ENCODE measurements at regions not wholly inside any gene's neighbourhood (a gene's known extent, or its start where the extent isn't known, plus 50 kb on each side); places are given as distances from the start of the nearest gene placed in this dataset.

GRCh38 chr2:58299123-58299522 is 58.0 kb upstream of the FANCL start:
- H4K5ac ChIP-seq (ENCODE audit: insufficient read length, low read depth, low read length): no peak overlapping the region

More at GRCh38 chr2:58299123-58299522, 58.0 kb upstream of the FANCL start:
- ChIA-PET CTCF (ENCODE audit: partially characterized antibody) (no interaction called here), POLR2A (ENCODE audit: partially characterized antibody) (no interaction called here)
- no peak overlapping the region for H3K4me2 ChIP-seq (ENCODE audit: insufficient read depth in 1 of 2, low read depth in 2 of 2, low read length in 2 of 2)
- H2BK120ac ChIP-seq (replicated peaks; ENCODE audit: low read depth, low read length): no peak overlapping the region
- no peak overlapping the region for H3K18ac ChIP-seq (ENCODE audit: extremely low read depth, low read length)
- H3K9ac ChIP-seq (replicated peaks in 1 of 4; ENCODE audit: extremely low read depth in 1 of 4, low read depth in 3 of 4, low read length in 3 of 4): no peak overlapping the region
- no peaks in the 10 kb centered on the region for H3K4me1 ChIP-seq (replicated peaks in 1 of 4; ENCODE audit: control insufficient read depth in 3 of 4, insufficient read depth in 4 of 4, low read length in 3 of 4)
- H3K79me2 ChIP-seq (ENCODE audit: control insufficient read depth in 1 of 2, insufficient read depth in 2 of 2, low read length in 2 of 2): no peaks in the 10 kb centered on the region
- no peaks in the 10 kb centered on the region for H3K27me3 ChIP-seq (replicated peaks in 1 of 4; ENCODE audit: control insufficient read depth in 3 of 4, extremely low read depth in 1 of 4, insufficient read depth in 3 of 4, low read length in 3 of 4)
- FAIRE-seq: no peak
- H4K91ac ChIP-seq (replicated peaks; ENCODE audit: insufficient read length, low read length): no peak overlapping the region
- DNase-seq (ENCODE audit: low read depth in 1 of 2, low spot score in 2 of 2): no peak
- H2AK5ac ChIP-seq (ENCODE audit: low read depth, low read length): no peak overlapping the region
- H2BK20ac ChIP-seq (ENCODE audit: low read length): no peak overlapping the region
- no peak overlapping the region for H4K8ac ChIP-seq (ENCODE audit: extremely low read depth, insufficient read depth, low read length)
- no peak overlapping the region for H2AFZ ChIP-seq (ENCODE audit: low read length)
- H2BK15ac ChIP-seq (ENCODE audit: low read length): no peak overlapping the region
- no peak overlapping the region for H3K56ac ChIP-seq (replicated peaks; ENCODE audit: insufficient read length, low read depth, low read length)
- no peaks in the 10 kb centered on the region for H3K9me3 ChIP-seq (ENCODE audit: insufficient read depth in 2 of 2, low read depth in 1 of 2, low read length in 1 of 2)
- no peak for TF ChIP-seq TAF1 (IDR thresholded peaks at IDR 0.05; ENCODE audit: low read depth, low read length)
- no peak for TF ChIP-seq CBX5 (IDR thresholded peaks at IDR 0.05; ENCODE audit: low read depth, low read length)
- no peak for TF ChIP-seq POU5F1 (IDR thresholded peaks at IDR 0.05; ENCODE audit: low read depth, low read length)
- no peak for TF ChIP-seq CBX8 (IDR thresholded peaks at IDR 0.05; ENCODE audit: borderline replicate concordance, low read depth, low read length)
- TF ChIP-seq SP2 (IDR thresholded peaks at IDR 0.05; ENCODE audit: low read length): no peak
- TF ChIP-seq RNF2 (IDR thresholded peaks at IDR 0.05; ENCODE audit: borderline replicate concordance, low read depth, low read length, missing control alignments, poor library complexity, severe bottlenecking): no peak
- TF ChIP-seq PHF8 (conservative IDR thresholded peaks at IDR 0.05; ENCODE audit: low read depth, low read length): no peak
- no peak for TF ChIP-seq JUND (IDR thresholded peaks at IDR 0.05; ENCODE audit: low read length)
- no peak for TF ChIP-seq NRF1 (IDR thresholded peaks at IDR 0.05; ENCODE audit: low read depth, low read length)
- no peak for TF ChIP-seq SAP30 (IDR thresholded peaks at IDR 0.05; ENCODE audit: insufficient read depth, insufficient replicate concordance, low read length)
- H3K27ac ChIP-seq (ENCODE audit: low read depth, low read length): no peak overlapping the region
- no peak overlapping the region for H2BK12ac ChIP-seq (ENCODE audit: low read depth, low read length)
- no peaks in the 10 kb centered on the region for H4K20me1 ChIP-seq (replicated peaks in 1 of 2; ENCODE audit: control insufficient read depth in 1 of 2, insufficient read depth in 2 of 2, low read length in 2 of 2)
- H3K4me3 ChIP-seq (ENCODE audit: extremely low read depth in 1 of 4, insufficient read depth in 2 of 4, low read depth in 3 of 4, low read length in 4 of 4): no peak overlapping the region
- H3K79me1 ChIP-seq (ENCODE audit: low read depth, low read length): no peaks in the 10 kb centered on the region
- no peak overlapping the region for H2BK5ac ChIP-seq (ENCODE audit: low read depth, low read length)
- 81% methylated on average over 1 of the region's 1 CpG; no CpG with 5 or more reads in 1 of the 2 experiments for WGBS, 2 experiments (ENCODE audit: extremely low coverage in 1 of 2, insufficient coverage in 1 of 2, insufficient read length in 1 of 2, insufficient replicate concordance in 2 of 2, low coverage in 1 of 2, low lambda C conversion rate in 2 of 2, missing lambda C conversion rate in 1 of 2)
- no peaks in the 10 kb centered on the region for H3K23me2 ChIP-seq (ENCODE audit: low read depth, low read length)
- no peak overlapping the region for H3K4ac ChIP-seq (replicated peaks; ENCODE audit: insufficient read length, low read depth, low read length)
- no peak overlapping the region for H3K23ac ChIP-seq (ENCODE audit: insufficient read length)
- no peak overlapping the region for H3K14ac ChIP-seq (ENCODE audit: insufficient read length)
- H3K36me3 ChIP-seq (ENCODE audit: control insufficient read depth in 2 of 4, insufficient read depth in 4 of 4, low read length in 3 of 4): no peaks in the 10 kb centered on the region
